IMR-90 (cell line): ENCODE measurements at regions not wholly inside any gene's neighbourhood (a gene's known extent, or its start where the extent isn't known, plus 50 kb on each side); places are given as distances from the start of the nearest gene placed in this dataset.

ENCODE experiments used
- CTCF ChIP-seq: conservative IDR thresholded peaks from 2 replicates; pipeline ENCODE4 v1.5.1; 2012; ENCODE audit warnings: mild to moderate bottlenecking, low read depth, low read length, improper control_type of control experiment
- ELK1 ChIP-seq: fragments of 150-350 bp; IDR thresholded peaks from 2 replicates; pipeline ENCODE4 v1.6.1; 2016; ENCODE audit warnings: low read depth, mild to moderate bottlenecking, low read length, moderate library complexity, borderline replicate concordance
- MAFK ChIP-seq: IDR thresholded peaks from 2 replicates; pipeline ENCODE4 v1.6.1; 2012; ENCODE audit warnings: low read depth, low read length, improper control_type of control experiment
- MXI1 ChIP-seq: IDR thresholded peaks from 2 replicates; pipeline ENCODE4 v1.6.1; 2012; ENCODE audit warnings: low read depth, mild to moderate bottlenecking, low read length, moderate library complexity, borderline replicate concordance
- POLR2A ChIP-seq: IDR thresholded peaks from 2 replicates; pipeline ENCODE4 v1.6.1; 2012; ENCODE audit warnings: mild to moderate bottlenecking, low read depth, low read length
- RAD21 ChIP-seq: IDR thresholded peaks from 2 replicates; pipeline ENCODE4 v1.6.1; 2012; ENCODE audit warnings: low read length, improper control_type of control experiment

GRCh38 chr2:6218926-6219325 is 526.7 kb downstream of the SOX11 start:
- TF ChIP-seq POLR2A (no peak), CTCF (no peak), ELK1 (no peak), MXI1 (no peak), RAD21 (no peak), MAFK (no peak)
